OCI-M1 (cell line): ENCODE measurements at regions not wholly inside any gene's neighbourhood (a gene's known extent, or its start where the extent isn't known, plus 50 kb on each side); places are given as distances from the start of the nearest gene placed in this dataset.
A peak's percentile ranks its signal among the peaks of the same experiment; 100 is the strongest.

Source experiments
- DNase-seq: peaks from one replicate; lab custom pipeline; 2025; lab: John Stamatoyannopoulos, UW

DNA sequence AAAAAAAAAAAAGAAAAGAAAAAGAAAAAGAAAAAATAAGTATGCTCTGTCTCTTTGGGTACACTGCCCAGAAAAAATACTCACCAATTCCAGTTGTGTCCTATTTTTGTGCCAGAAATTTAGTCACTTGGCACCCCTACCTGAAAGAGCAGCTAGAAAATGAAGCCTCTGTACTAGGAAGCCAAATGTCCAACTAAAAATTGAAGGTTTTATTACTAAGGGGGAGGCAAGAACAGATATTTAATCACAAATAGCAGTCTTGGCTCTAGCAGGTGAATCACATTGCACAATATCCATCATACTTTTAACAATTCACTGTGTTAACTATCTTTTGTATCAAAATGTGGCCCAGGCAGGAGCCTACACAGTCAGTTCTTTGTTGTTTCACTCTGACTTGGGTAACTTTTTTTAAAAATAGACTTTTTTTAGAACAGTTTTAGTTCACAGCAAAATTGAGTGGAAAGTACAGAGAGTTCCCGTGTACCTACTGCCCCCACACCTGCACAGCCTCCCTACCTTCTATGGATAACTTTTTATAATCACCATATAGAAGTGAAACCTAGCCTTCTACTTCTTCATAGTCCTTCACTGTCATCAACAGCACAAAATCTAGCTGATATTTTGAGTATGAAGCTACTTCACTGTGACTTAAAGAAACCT is 87.1 kb upstream of the ATF7IP start:
- DNase-seq, result no peak

DNA sequence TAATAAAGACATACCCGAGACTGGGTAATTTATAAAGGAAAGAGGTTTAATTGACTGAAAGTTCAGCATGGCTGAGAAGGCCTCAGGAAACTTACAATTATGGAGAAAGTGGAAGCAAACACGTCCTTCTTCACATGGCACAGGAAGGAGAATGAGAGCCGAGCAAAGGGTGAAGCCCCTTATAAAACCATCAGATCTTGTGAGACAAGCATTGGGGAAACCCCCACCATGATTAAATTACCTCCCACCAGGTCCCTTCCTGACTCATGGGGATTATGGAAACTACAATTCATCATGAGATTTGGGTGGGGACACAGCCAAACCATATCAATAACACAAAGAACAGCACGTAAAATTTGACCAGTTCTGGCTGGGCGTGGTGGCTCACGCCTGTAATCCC is 85.6 kb upstream of the ATF7IP start:
- no peak for DNase-seq

DNA sequence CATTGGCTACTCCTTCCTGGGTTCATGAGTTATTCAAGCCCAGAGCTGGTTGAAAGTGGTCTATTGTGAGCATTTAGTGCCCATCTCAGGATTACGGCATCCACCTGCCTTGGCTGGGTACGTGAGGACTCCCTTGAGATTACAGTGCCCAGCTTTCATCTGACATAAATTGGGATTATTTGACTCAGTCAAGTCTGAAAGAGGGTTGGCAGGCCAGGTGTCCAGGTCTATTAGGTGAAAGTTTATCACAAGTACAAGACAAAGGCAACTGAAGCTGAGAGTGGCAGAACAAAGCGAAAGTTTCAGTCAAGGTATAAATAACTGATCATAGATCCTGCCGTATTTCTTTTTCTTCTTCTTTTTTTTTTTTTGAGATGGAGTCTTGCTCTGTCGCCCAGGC is 84.6 kb upstream of the ATF7IP start:
- no peak for DNase-seq

DNA sequence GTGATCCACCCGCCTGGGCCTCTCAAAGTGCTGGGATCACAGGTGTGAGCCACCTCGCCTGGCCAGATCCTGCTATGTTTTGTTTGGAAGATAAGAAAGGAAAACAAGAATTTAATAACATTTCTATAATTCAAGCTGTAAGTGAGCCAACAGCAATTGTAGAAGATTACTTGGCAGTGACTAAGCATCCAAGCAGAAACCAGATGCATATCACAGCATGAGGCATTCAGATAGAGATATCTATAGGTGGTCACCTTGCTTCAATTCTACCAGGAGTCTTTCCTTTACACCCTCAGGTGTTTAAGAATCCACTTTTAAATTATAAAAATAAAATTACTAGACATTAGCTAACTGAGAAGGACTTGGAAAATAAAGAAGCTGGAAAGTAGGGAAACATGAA is 83.9 kb upstream of the ATF7IP start:
- DNase-seq, result no peak

DNA sequence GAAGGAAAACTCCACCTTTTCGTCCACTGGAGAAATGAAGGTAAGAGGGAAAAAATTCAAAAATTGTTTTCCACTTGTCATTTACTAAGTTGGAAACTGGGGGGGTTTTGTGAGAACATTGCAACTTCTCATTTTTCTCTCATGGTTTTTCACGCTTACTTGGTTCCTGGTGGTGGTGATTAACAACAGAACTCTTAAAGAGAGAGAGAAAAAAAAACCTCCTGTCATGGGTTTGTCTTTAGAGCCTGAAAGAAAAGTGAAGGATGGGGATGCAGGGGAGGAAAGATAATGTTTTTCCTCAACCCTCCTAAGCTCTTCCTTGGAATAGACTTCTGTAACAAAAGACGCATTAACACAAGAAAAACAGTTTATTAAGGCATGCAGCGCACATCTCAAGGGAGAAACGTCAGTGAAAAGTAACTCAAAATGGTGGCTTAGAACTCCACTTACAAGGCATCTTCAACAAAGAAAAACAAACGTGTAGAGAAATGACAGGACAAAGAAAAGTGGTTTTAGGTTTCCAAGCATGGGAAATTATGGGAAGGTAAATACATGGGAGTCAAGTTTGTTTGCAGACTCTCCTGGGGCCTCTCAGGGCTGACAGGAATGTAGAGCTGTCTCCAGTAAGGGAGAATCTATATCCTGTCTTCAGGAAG is 81.9 kb upstream of the ATF7IP start:
- no peak for DNase-seq

DNA sequence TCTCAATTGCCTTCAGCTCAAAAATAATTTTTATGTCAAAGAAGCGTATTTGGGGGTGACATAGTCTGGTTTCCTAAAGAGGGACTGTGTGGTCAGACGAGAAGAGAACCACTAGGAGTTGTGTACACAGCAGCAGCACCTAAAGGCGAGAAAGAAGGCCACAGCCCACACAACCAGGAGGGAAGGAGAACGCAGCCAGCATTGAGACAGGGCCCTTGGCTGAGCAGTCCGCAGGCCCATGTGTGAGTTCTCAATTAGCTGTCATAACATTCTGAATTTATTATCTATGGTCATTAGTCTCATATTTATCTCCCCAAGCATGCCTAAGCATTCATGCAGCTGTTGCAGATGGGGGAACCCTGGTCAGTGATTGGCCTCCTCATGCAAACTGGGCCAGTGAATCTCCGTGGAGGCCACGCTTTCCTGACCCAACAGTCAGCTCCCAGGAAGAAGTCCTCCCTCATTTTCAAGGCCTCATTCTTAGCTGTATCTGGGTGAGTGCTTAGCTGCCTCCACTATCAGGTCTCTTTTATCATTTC is 81.2 kb upstream of the ATF7IP start:
- no peak for DNase-seq

DNA sequence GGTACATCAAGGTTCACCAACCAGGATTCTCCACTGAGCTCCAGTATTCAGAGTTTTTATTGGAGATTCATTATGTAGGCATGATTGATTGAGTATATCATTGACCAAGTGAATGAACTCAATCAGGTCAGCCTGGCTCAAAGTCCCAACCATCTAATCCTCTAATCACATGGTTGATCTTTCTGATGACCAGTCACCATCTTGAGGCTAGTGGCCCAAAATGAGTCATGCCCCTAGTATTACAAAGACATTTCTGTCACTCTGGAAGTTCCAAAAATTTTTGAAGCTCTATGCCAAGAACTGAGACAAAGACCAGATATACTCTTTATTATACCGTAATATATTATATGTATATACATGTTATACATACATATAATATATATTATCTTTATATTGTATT is 75.9 kb upstream of the ATF7IP start:
- DNase-seq, result no peak

DNA sequence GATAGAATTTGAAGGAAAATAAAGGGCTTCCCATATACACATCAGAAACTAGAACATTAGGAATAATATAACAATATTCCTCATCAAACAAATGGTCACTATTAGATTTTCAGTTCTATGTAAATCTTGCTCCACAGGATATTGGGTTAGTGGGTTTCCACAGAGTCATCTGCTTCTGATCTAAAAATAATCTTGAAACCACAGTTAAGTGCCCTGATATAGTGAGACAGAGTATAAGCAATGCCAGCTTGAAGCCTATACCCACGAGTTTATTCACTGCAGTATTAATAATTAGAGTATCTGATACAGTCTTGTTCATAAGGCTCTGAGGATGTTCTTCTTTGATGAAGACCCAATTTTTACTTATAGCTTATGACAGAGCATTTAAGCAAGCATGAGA is 74.5 kb upstream of the ATF7IP start:
- DNase-seq, result no peak

GRCh38 chr12:14303661-14304155 is 61.8 kb upstream of the ATF7IP start:
- DNase-seq, result peak; percentile 72

DNA sequence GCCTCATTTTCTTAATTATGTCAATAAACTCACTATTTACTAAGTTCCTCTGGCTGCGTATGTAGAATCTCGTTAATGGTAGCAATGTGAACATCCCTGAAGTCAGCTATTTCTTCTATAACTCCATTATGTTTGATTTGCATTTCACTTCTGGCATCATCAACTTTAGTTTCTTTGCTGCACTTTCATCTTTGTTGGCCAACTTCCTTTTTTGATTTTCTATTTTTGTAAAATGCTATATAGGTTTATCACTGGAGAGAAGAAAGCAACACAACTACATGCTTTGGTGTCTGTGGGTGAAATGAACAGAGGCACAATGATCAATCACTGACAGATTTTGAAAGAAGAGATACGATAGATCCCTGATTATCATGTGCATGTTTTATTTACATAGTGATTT is 58.5 kb upstream of the ATF7IP start:
- DNase-seq, result no peak

DNA sequence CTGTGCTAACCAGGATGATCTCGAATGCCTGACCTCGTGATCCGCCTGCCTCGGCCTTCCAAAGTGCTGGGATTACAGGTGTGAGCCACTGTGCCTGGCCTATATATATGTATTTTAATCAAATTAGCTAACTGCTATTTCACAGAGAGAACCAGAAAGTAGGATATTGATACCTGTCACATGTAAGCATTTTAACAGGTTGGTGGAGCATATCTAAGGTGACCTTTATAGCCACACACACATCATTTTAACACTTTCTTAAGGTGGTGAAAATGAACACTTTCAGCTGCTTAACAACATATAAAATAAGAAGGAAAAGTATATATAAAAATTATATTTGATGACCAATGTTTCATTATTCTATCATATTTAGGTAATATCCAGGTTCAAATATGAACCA is 57.0 kb upstream of the ATF7IP start:
- DNase-seq, result no peak

GRCh38 chr12:14310866-14311265 is 54.6 kb upstream of the ATF7IP start:
- no peak for DNase-seq

GRCh38 chr12:14313379-14314138 is 51.9 kb upstream of the ATF7IP start:
- no peak for DNase-seq

DNA sequence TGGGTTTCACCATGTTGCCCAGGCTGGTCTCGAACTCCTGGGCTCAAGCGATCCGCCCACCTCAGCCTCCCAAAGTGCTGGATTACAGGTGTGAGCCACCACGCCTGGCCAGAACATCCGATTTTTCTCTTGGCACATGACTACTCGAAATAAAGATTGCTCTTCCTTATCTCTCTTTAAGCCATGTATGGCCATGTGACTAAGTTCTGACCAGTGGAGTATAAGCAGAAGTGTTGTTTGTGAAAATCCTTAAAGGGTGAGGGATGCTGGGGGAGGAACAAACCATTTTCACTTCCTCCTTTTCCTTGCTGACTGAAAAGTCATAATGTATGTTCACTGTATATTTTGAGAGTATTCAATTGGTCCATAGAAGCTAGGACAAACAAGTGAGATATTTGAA is 50.7 kb upstream of the ATF7IP start:
- DNase-seq, result peak; percentile 92

- DNase-seq, result peak; percentile 38
Observed at GRCh38 chr12:14315501-14315900, 50.0 kb upstream of the ATF7IP start.
